ENCODE measurements at regions not wholly inside any gene's neighbourhood (a gene's known extent, or its start where the extent isn't known, plus 50 kb on each side); places are given as distances from the start of the nearest gene placed in this dataset.

DNA sequence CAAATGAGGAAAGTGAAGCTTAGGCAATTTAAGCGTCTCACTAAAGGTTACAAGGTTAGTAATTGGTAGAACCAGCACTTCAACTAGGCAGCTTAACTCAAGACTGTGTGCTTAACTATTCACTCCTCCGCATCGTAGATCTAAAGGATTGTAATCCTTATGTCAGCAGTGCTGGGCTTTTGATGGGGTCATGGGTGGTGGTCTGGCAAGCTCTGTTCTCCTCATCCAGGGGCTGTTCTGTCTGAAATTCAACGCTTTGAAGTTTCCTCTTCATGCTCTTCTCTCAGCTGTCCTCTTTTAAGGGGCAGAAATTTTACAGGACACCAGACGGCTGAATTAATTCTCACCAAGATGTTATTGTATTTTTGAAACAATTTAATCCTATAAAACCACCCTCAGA is 165.5 kb upstream of the FAM98A start:
- TF ChIP-seq CTCF (conservative IDR thresholded peaks at IDR 0.05; ENCODE audit: low read length) = no peak
- no peak for TF ChIP-seq EZH2phosphoT487 (IDR thresholded peaks at IDR 0.05; ENCODE audit: borderline replicate concordance, low read depth, low read length)

All from OCI-LY7 (cell line).